ENCODE measurements at regions not wholly inside any gene's neighbourhood (a gene's known extent, or its start where the extent isn't known, plus 50 kb on each side); places are given as distances from the start of the nearest gene placed in this dataset.

DNA sequence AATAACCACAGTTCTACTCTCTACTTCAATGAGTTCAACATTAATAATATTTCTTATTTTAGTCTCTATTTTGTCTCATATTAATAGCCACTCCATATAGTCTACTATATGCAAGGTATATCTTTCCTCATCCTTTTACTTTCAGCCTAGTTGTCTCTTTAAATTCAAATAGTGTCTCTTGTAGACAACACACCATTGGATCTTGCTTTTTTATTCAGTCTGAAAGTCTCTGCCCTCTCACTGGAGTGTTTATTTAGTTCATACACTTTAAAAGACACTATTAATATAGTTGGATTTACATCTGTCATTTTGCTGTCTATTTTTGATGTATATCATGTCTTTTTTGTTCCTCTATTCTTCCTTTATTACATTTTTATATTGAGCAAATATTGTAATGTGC lies 103.5 kb downstream of the RFPL4B start:
- TF ChIP-seq EGR1 (IDR thresholded peaks at IDR 0.05; ENCODE audit: low read depth in 2 of 2) (no peak), JUND (IDR thresholded peaks at IDR 0.05) (no peak)
- TF ChIP-seq, protein P1, sequence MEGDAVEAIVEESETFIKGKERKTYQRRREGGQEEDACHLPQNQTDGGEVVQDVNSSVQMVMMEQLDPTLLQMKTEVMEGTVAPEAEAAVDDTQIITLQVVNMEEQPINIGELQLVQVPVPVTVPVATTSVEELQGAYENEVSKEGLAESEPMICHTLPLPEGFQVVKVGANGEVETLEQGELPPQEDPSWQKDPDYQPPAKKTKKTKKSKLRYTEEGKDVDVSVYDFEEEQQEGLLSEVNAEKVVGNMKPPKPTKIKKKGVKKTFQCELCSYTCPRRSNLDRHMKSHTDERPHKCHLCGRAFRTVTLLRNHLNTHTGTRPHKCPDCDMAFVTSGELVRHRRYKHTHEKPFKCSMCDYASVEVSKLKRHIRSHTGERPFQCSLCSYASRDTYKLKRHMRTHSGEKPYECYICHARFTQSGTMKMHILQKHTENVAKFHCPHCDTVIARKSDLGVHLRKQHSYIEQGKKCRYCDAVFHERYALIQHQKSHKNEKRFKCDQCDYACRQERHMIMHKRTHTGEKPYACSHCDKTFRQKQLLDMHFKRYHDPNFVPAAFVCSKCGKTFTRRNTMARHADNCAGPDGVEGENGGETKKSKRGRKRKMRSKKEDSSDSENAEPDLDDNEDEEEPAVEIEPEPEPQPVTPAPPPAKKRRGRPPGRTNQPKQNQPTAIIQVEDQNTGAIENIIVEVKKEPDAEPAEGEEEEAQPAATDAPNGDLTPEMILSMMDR (IDR thresholded peaks at IDR 0.05; ENCODE audit: low read depth, low read length, missing input control): no peak
- TF ChIP-seq, protein P2, sequence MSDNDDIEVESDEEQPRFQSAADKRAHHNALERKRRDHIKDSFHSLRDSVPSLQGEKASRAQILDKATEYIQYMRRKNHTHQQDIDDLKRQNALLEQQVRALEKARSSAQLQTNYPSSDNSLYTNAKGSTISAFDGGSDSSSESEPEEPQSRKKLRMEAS (IDR thresholded peaks at IDR 0.05): no peak
- TF ChIP-seq, protein P3, sequence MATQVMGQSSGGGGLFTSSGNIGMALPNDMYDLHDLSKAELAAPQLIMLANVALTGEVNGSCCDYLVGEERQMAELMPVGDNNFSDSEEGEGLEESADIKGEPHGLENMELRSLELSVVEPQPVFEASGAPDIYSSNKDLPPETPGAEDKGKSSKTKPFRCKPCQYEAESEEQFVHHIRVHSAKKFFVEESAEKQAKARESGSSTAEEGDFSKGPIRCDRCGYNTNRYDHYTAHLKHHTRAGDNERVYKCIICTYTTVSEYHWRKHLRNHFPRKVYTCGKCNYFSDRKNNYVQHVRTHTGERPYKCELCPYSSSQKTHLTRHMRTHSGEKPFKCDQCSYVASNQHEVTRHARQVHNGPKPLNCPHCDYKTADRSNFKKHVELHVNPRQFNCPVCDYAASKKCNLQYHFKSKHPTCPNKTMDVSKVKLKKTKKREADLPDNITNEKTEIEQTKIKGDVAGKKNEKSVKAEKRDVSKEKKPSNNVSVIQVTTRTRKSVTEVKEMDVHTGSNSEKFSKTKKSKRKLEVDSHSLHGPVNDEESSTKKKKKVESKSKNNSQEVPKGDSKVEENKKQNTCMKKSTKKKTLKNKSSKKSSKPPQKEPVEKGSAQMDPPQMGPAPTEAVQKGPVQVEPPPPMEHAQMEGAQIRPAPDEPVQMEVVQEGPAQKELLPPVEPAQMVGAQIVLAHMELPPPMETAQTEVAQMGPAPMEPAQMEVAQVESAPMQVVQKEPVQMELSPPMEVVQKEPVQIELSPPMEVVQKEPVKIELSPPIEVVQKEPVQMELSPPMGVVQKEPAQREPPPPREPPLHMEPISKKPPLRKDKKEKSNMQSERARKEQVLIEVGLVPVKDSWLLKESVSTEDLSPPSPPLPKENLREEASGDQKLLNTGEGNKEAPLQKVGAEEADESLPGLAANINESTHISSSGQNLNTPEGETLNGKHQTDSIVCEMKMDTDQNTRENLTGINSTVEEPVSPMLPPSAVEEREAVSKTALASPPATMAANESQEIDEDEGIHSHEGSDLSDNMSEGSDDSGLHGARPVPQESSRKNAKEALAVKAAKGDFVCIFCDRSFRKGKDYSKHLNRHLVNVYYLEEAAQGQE (IDR thresholded peaks at IDR 0.05): no peak
